Adrenal gland (tissue), 9 donors: ENCODE measurements at regions not wholly inside any gene's neighbourhood (a gene's known extent, or its start where the extent isn't known, plus 50 kb on each side); places are given as distances from the start of the nearest gene placed in this dataset.
A peak's percentile ranks its signal among the peaks of the same experiment; 100 is the strongest.
"Not testable (repeated sequence)": the region's sequence is repeated elsewhere in the genome, so short reads cannot be mapped to it uniquely, and the experiment has no call there.

Experiments
- DNase-seq, 7 donors: peaks; one replicate each; pipeline ENCODE4 v3.0.0-alpha.2; 2019 to 2020
- H3K27ac ChIP-seq, 5 donors: fragments of 200-600 bp; sonication (generic) in 4 of 5; 1 replicate in 3 of 5; 2 replicates in 2 of 5; pipeline versions ENCODE4 v1.5.1 to v1.8.0; 2016 to 2020; ENCODE audit warnings: mild to moderate bottlenecking in 1 of 5
- H3K27me3 ChIP-seq: fragments of 200-600 bp; 2 replicates; pipeline ENCODE4 v1.8.0; 2021
- H3K36me3 ChIP-seq, 2 donors: fragments of 200-600 bp; replicated peaks in 1 of 2; 1 replicate in 1 of 2; 2 replicates in 1 of 2; pipeline versions ENCODE4 v1.5.1 to v1.8.0; 2018 to 2022
- H3K4me1 ChIP-seq, 2 donors: fragments of 200-600 bp; replicated peaks in 1 of 2; 1 replicate in 1 of 2; 2 replicates in 1 of 2; pipeline versions ENCODE4 v1.5.1 to v1.8.0; 2018 to 2021
- H3K4me3 ChIP-seq, 4 donors: fragments of 200-600 bp; sonication (generic) in 3 of 4; one replicate each; pipeline ENCODE4 v1.5.1; 2016 to 2018
- H3K9me3 ChIP-seq, 3 donors: fragments of 200-600 bp; sonication (generic) in 1 of 3; replicated peaks in 1 of 3; 1 replicate in 2 of 3; 2 replicates in 1 of 3; pipeline versions ENCODE4 v1.5.1 to v1.8.0; 2016 to 2021
- WGBS, 4 donors: extraction: QIAGEN DNeasy Blood & Tissue Kit in 2 of 4; methylation state at CpG; one replicate each; pipeline versions ENCODE4 v1.1.5 to v1.1.7; 2013 to 2017; 5-methylcytosine and 5-hydroxymethylcytosine counted together
- intact Hi-C, 2 donors: fragments of 100-400 bp; cut with DNase I; formaldehyde crosslinking; loops; one replicate each; pipeline versions ENCODE4 v1.14.1 to v1.15.0; 2022 to 2023
- donor health status: healthy with polysubstance abuse.
- donor health status: Bipolar disorder and iron deficiency.
- donor health status: DM: yes; HTN: yes; CAD: no.
- donor health status: DM: no; HTN: no; CAD: no.
- donor health status: DM: no; HTN: no; CAD: no.

- WGBS, 4 donors, result 94% methylated on average over 15 of the region's 28 CpGs; no CpG with 5 or more reads in 3 of the 4 donors
- H3K27me3 ChIP-seq, H3K9me3 ChIP-seq, DNase-seq, H3K27ac ChIP-seq, H3K36me3 ChIP-seq, H3K4me3 ChIP-seq, H3K4me1 ChIP-seq, intact Hi-C loops: not testable (repeated sequence)
Observed at GRCh38 chr21:6120863-6121262, 4400.5 kb upstream of the TPTE start.

GRCh38 chr21:6122629-6123028 lies 4398.8 kb upstream of the TPTE start:
- intact Hi-C loops, H3K9me3 ChIP-seq, H3K4me1 ChIP-seq, H3K4me3 ChIP-seq, H3K27me3 ChIP-seq, H3K36me3 ChIP-seq, H3K27ac ChIP-seq: not testable (repeated sequence)
- peak in 1 of 7 donors; percentile 5 for DNase-seq
- 72 to 100% (median 87%) methylated on average over 2 to 8 of the region's 13 CpGs; no CpG with 5 or more reads in 1 of the 4 donors for WGBS, 4 donors

- DNase-seq, H3K27me3 ChIP-seq, H3K9me3 ChIP-seq, H3K27ac ChIP-seq, intact Hi-C loops, H3K4me3 ChIP-seq, H3K36me3 ChIP-seq, H3K4me1 ChIP-seq: not testable (repeated sequence)
- WGBS, 4 donors, result 40% methylated on average over 1 of the region's 6 CpGs; no CpG with 5 or more reads in 3 of the 4 donors
Observed at GRCh38 chr21:6123224-6123623, 4398.2 kb upstream of the TPTE start.

- H3K27ac ChIP-seq, H3K9me3 ChIP-seq, H3K4me3 ChIP-seq, H3K4me1 ChIP-seq, intact Hi-C loops, H3K36me3 ChIP-seq, H3K27me3 ChIP-seq: not testable (repeated sequence)
- whole genome bisulfite sequencing, 4 donors, result 68 to 81% (median 79%) methylated on average over 6 to 7 of the region's 24 CpGs; no CpG with 5 or more reads in 1 of the 4 donors
- peak in 3 of 7 donors; percentile 5 to 45 (median 14) for DNase-seq
Observed at GRCh38 chr21:6125549-6126240, 4395.7 kb upstream of the TPTE start.

- 78 to 97% (median 86%) methylated on average over 5 to 23 of the region's 43 CpGs; no CpG with 5 or more reads in 1 of the 4 donors for WGBS, 4 donors
Observed at GRCh38 chr21:6126976-6127732, 4394.2 kb upstream of the TPTE start.

GRCh38 chr21:6130734-6131133 lies 4390.6 kb upstream of the TPTE start:
- DNase-seq, H3K27ac ChIP-seq, H3K27me3 ChIP-seq, H3K4me3 ChIP-seq, H3K9me3 ChIP-seq, intact Hi-C loops, H3K36me3 ChIP-seq, H3K4me1 ChIP-seq: not testable (repeated sequence)
- WGBS, 4 donors, result 80 to 83% (median 82%) methylated on average over 1 of the region's 13 CpGs; no CpG with 5 or more reads in 1 of the 4 donors

More at GRCh38 chr21:6126976-6127732, 4394.2 kb upstream of the TPTE start:
- H3K4me1 ChIP-seq, H3K27me3 ChIP-seq, intact Hi-C loops, H3K9me3 ChIP-seq, H3K27ac ChIP-seq, H3K4me3 ChIP-seq, H3K36me3 ChIP-seq: not testable (repeated sequence)
- DNase-seq, result peak in 3 of 7 donors; percentile 7 to 47 (median 15)

- DNase-seq, H3K9me3 ChIP-seq, H3K27me3 ChIP-seq, H3K4me3 ChIP-seq, intact Hi-C loops, H3K36me3 ChIP-seq, H3K27ac ChIP-seq, H3K4me1 ChIP-seq: not testable (repeated sequence)
- no CpG with 5 or more reads among the region's 11 CpGs for WGBS, 4 donors
Observed at GRCh38 chr21:6133373-6133772, 4388.0 kb upstream of the TPTE start.

- intact Hi-C loops, H3K36me3 ChIP-seq: not testable (repeated sequence)
- WGBS, 4 donors, result 56% methylated on average over 4 of the region's 22 CpGs; no CpG with 5 or more reads in 3 of the 4 donors
Observed at GRCh38 chr21:6133852-6134630, 4387.3 kb upstream of the TPTE start.

GRCh38 chr21:6136732-6137131 lies 4384.7 kb upstream of the TPTE start:
- DNase-seq, intact Hi-C loops, H3K36me3 ChIP-seq, H3K4me1 ChIP-seq, H3K27me3 ChIP-seq, H3K9me3 ChIP-seq, H3K27ac ChIP-seq, H3K4me3 ChIP-seq: not testable (repeated sequence)
- no CpG with 5 or more reads among the region's 11 CpGs for WGBS, 4 donors

More at GRCh38 chr21:6133852-6134630, 4387.3 kb upstream of the TPTE start:
- not testable (repeated sequence) for H3K9me3 ChIP-seq, H3K4me1 ChIP-seq, DNase-seq, H3K27ac ChIP-seq, H3K4me3 ChIP-seq, H3K27me3 ChIP-seq

GRCh38 chr21:6138244-6139136 lies 4382.9 kb upstream of the TPTE start:
- H3K4me3 ChIP-seq, H3K27me3 ChIP-seq, H3K9me3 ChIP-seq, H3K27ac ChIP-seq, DNase-seq, H3K4me1 ChIP-seq, intact Hi-C loops, H3K36me3 ChIP-seq: not testable (repeated sequence)
- WGBS, 4 donors, result no CpG with 5 or more reads among the region's 46 CpGs
